HG02610 (cell line): ENCODE measurements at regions not wholly inside any gene's neighbourhood (a gene's known extent, or its start where the extent isn't known, plus 50 kb on each side); places are given as distances from the start of the nearest gene placed in this dataset.

Source experiments
- ATAC-seq: cut with Tn5 transposase; IDR thresholded peaks from one replicate; pipeline ENCODE4 v1.9.1; 2021; ENCODE audit warnings: mild to moderate bottlenecking, moderate library complexity; ENCODE audit not compliant: unreplicated experiment

- peak; percentile 94 for ATAC-seq
Measured at GRCh38 chr11:131186629-131187101, 183.8 kb upstream of the NTM start.

DNA sequence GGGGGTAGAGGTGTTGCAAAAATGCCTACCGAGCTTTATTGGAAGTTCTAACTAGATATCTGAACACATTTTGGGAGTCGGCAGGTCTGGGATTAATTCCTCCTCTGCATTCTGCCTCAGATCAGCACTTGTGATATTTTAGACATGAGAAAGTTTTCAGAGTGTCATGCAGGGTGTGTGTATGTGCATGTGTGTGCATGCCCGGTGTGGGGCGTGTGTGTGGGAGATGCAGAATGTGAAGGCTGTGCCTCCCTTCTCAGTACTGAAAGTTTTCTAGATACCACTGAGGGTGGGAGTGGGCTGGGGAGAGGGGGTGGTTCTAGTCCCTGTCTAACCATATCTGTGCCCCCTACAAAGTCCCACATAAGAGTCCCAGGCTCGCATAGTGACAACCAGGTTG is 180.0 kb upstream of the NTM start:
- ATAC-seq, result no peak

GRCh38 chr11:131191606-131192005 is 178.8 kb upstream of the NTM start:
- ATAC-seq, result no peak

DNA sequence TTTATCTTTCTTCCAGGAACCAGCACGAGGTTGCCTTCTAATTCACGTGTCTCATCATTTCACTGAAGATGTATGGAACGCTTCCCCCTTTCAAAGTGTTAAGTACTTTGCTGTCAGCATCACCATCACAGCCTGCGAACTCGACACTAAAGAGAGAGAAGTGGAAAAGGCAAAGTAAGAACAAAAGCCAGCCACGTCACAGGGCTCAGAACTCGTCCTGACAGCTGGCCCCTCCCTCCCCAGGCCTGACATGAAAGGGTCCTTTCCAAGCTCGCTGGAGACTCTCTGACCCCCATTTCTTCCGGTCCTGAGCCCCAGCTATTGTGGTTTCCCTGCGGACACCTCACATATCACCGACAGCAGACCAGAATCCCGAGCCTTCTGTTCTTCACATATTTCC is 177.8 kb upstream of the NTM start:
- ATAC-seq, result no peak

DNA sequence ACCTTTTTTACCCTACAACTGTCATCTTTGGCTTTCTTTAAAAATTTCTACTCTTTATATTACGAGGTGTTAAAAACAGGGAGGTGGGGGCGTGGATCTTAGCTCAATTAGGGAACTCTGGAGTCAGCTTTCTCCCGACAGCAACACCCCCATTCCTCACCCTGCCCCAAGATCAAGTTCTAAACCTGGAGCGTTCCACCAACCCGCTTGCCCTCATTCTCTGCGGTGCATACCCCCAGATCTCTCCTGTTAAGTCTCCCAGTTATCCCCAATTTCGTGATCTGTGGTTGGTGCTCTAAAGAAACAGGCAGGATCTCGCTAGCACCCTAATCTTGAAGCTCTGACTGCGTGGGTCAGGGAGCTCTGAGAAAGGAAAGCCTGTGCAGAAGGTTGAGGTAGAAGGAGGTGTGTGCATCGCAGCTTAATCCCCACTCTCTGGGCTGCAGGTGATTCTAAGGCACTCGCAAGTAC is 177.3 kb upstream of the NTM start:
- no peak for ATAC-seq

GRCh38 chr11:131194726-131195125 is 175.7 kb upstream of the NTM start:
- no peak for ATAC-seq

DNA sequence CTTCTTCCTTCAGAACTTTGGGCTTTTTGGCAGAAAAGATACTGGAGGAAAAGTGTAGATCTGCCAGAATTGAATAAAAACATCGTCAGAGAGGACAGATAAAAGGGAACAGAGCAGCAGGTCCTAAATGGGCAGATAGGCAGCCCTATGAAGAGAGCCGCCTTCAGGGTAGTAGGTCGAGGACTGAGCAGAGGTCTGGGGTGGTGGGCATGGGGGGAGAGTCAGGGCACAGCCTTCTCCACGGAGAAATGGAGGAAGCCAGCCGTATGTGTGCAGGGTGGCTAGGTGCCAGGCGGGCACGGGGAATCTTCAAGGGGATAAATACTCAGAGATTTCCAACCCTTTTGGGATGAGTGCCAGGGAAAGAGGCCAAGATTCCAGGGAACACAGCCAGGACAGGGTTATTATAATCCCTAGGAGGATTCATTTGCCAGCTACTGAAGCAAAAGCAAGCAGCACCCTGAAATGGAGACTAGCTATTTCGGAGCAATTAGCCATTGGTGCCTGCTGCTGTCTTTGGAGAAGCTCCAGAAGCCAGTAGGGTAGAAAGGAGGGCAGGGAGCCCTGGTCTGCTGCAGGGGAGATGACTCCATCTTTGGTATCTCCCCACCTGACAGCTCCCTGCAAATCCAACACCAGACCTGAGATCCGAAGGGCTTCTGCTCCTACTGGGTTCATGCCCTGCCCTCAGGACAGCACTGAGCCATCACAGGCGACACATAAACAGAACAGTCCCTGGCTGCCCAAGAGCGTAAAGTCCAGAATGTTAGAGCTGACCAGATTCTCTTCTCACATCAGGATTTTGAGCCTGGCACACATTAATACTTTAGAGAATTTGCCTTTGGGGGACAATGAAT is 174.5 kb upstream of the NTM start:
- ATAC-seq, result no peak

DNA sequence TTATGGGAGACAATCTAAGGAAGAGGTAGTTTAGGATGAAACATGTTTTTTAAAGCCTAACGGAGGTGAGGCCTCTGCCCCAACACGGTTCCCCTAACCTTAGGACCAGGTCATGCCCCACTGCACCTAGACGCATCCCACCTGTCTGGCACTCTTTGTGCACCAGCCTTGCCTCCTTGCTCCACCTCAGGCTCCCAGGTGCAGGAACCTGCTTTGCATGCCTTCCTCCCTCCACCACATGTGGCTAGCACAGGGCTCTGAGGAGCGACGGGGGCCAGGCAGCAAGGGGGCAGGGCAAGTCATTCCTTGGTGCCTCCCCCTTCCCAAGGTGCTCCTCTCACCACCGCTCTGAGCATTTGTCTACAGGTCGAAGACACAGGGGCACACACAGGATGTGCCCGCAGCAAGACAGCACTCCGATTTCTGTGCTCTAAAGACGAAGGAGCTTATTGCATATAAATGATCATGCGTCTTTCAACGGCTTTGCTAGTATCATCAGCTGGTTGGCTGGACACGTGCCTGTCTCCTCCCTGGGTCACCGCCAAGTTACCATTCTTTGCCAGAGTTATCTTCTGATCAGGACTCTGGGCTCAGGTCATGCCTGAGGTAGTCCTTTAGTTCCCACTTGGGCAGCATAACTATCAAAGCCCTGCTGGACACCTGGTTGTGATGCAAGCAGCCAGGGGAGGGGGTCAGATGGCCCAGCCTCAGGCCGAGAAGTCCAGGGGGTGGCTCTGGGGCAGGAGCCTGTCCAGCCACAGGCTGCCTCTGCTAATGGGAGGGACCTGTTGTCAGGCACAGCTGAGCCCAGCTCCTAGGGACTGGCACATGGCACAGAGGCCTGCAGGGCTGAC is 172.0 kb upstream of the NTM start:
- no peak for ATAC-seq

DNA sequence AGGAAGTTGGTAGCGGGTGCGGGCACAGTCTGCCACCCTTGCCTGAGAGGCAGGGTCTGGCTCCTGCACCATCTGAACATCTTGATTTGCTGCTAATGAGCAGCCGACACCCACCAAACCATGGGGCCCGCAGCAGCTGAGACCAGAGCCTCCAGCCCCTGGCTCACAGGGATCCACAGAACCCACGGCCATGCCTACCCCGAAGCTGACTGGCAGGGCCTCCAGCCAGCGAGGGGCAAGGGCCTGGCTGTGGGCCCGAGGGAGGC is 171.5 kb upstream of the NTM start:
- ATAC-seq, result no peak

DNA sequence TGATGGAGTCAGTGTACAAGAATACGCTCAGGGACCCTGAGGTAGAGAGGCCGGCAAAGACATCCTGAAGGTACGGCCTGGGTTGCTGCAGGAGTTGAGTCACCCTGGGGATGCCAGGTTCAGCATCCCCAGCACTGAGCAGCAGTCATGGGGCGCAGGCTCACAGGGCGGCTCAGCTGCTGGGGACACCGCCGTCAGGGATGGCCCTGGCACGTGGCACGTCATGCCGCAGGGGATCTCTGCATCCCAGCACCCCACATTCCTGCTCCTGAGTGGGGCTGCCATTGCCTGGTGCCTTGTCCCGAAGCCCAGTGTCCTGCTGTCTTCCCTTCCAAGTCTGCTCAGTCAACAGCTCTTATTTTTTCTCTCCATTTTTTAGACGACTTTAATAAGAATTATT is 168.7 kb upstream of the NTM start:
- no peak for ATAC-seq

GRCh38 chr11:131203040-131203439 is 167.4 kb upstream of the NTM start:
- ATAC-seq, result no peak

DNA sequence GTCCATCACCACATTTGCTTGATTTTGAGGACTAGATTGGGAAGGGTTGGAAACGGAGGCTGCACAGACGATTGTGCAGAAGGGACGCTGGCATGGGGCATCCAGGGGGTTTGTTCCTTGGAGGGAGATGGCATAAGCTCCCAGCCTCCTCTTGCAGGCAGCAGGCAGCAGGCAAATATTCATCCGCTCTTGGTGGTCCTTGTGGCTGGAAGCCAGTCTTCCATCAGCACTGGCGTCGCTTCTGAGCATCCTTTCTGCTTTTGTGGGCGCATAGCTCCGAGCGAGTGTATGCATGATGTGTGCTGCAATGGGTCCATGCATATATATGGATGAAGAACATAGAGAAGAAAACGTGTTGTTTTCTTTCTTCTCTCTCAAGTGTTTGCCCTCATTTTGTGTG is 166.1 kb upstream of the NTM start:
- no peak for ATAC-seq

DNA sequence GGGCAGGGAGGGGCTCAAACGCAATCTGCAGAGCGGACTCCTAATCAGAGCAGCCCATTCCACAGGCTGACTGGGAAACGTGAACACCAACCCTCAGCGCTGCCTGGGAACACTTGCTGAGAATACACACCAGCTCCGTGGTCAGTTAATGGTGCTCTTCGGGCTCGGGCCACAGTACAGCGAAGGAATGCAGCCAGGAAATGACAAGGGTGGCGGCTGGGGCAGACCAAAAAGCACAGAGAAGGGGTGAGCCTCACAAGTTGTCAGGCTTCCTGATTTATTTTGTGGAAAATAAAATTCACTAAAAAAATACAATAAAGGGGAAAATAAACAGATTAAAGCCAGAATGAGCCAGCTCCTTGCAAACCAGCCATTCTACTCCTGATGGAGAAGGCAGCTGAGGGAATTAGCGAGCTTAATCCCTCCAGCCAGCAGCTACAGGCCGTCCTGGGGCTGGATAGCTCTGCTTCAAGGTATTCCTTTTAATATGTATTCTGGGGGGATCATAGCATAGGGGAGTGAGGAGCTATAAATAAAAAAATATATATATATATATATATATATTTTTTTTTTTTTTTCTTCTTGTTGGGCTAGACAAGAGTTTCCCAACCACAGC is 165.5 kb upstream of the NTM start:
- ATAC-seq, result no peak

GRCh38 chr11:131206671-131207070 is 163.7 kb upstream of the NTM start:
- ATAC-seq, result no peak

DNA sequence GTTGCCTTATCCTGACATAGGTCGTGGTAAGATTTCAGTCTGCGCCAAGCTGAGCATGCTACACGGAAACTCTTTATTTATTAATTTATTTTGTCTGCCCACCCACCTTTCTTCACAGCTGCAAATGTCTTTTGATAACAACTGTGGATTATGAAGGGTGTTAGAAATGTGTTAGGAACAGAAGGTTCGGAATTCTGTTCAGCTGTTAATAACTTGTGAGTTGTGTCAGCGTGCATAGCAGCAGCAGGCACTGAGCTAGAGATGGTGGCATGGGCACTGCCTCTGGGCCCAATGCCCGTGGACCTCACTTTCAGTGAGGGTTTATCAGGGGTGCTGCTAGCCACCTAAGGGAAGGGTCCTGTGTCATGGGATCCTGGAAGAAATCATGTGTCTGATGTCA is 162.5 kb upstream of the NTM start:
- ATAC-seq, result no peak

DNA sequence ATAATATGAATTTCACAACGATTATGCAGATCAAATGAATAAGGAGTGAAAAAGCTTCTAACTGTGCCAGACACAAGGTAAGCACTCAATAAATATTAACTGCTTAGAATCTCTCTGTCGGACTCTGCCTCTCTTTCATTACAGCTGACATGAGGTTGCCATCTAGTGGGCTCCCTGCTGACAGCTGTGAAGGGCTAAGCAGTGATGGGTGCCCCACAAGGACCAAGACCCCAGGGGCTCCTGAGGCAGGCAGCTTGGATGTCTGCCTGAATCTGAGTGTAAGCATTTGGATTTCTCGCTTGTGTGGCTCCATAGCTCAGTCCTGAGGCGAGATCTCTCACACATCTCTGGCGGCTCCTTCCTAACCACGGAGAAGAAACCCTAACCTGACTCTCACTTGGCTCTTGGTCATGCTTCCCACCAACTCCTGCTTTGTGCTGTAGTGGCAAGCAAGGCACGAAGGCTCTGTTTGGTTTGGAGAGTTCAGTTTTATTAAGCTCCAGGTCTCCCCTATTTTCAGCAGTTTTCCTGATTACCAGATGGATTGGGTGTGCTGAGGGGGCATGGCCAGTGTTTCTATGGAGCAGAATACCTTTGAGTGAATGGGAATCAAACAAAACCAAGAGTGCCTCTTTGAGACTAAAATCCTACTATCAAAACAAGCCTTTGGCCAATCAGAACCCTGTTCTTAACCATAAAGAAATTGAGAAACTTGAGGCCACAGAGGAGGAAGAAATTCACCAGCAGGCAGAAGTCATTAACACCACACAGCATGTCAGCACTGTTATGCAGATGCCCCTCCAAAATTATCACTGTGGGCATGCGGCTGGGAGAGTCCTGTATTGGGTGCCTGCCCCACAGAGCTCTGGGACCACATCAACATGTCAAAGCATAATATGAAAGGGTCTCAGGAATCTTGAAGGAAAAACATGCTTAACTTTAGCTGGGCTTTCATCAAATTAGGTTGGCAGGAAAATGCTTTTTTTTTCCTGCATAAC is 152.8 kb upstream of the NTM start:
- no peak for ATAC-seq

DNA sequence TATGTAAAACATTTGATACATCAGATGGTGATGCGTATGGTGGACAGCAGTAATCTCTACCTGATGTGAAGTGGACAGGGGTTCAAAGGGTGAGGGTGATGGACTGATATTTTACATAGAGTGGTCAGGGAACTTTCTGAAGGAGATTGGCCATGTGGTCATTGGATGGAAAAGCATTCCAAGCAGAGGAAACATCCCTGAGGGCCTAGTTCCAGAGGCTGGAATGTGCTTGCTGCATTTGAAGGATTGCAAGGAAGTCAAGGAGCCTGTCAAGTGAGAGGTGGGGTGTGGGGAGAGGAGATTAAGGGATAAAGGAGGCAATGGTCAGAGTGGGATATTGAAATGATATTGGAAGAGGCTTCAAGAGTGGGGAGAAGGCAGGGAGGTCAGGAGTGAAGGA is 151.9 kb upstream of the NTM start:
- no peak for ATAC-seq

DNA sequence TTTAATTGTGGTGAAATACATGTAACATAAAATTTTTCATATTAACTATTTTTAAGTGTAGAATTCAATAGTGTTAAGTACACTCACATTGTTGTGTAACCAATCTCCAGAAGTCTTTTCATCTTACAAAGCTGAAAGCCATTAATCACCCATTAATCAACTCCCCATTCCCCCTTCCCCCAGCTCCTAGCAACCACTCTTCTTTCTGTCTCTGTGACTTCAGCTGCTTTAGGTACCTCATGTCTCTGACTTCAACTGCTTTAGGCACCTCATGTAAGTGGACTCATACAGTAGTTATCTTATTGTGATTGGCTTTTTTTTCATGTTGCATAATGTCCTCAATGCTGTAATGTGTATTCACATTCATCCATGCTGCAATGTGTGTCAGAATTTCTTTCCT is 150.8 kb upstream of the NTM start:
- ATAC-seq, result no peak

DNA sequence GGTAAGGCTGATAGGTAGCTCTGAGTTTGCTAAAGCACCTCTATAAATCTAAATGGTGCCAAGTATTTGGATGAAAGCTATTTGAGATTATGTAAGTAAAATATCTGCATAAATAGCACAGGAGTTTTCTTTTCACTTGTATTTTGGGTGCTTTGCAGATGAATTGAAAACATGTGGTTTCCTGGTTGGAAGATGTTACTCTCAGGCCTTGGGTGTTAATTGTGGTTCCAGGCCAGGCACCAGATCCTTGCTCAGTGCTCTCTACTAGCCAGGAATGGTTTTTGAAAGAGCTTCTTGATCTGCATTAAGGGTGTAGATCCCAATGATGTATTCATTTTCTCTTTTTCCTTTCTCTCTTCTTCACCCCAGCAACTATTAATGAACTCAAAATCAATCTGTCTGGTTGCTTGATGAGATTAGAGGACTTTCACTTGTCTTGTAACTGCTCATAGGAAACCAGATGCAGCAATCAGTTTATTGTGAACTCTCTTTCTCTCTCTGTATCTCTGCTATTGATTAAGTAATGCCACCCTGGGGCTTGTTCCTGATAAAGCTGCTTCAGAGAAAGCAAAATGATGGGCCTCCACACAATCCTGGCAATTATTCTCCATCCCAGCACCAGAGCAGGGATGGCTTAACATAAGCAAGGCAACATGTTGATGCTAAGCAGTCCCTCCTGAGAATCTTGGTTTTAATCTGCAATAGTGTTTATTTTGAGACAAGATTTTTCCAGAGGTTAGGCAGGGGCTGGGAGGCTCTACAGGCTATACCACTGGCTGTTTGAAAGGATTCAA is 147.0 kb upstream of the NTM start:
- no peak for ATAC-seq

DNA sequence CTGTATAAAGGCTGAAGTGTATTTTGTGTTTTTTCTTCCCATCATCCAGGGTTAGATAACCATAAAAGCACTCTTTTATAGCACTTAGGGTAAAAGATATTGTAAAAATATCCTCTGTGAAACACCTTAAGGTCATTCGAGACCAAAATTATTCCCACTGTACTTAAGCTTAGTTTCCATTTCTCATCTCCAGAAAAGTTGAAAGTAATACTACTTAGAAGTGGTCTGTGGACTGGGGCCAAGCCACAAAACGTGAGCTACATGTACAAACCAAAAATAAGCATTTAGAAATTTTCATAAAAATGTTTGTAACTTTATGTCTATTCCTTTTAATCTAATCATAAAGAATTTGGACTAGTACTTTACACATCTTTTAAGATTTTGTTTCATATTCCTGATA is 142.0 kb upstream of the NTM start:
- no peak for ATAC-seq
